HG02943 (cell line): ENCODE measurements at regions not wholly inside any gene's neighbourhood (a gene's known extent, or its start where the extent isn't known, plus 50 kb on each side); places are given as distances from the start of the nearest gene placed in this dataset.
"Not testable (repeated sequence)": the region's sequence is repeated elsewhere in the genome, so short reads cannot be mapped to it uniquely, and the experiment has no call there.

Source experiments
- ATAC-seq: cut with Tn5 transposase; IDR thresholded peaks from one replicate; pipeline ENCODE4 v1.9.1; 2021; ENCODE audit warnings: mild to moderate bottlenecking, low read depth, moderate library complexity; ENCODE audit not compliant: unreplicated experiment

DNA sequence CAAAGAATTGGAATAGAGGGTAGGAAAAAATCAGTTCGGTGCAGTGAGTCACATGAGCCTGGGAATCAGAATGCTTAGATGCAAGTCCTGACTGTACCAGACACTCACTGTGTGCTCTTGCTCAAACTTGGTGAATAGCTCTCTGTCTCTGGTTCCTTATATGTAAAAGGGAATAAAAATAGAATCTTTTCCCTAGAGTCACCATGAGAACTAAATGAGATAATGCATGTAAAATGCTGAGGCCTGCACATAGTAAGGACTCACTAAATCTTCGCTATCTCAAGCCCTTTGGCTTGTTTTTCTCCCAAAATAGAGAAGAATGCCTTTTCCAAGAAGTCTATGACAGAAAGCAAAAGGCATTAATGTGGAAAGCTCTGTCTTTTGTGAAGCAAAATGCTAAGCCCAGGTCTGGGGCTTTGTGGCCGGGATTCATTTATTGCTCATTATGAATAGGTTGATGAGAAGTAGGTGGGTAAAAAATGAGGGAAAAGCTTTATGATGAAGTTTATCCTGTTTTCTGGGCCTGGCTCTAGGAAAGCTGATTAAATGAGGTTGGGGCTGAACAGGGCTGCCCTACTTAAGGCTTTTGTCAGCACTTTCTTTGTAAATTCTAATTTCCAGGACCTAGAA, 483.3 kb downstream of the DMAC1 start:
- no peak for ATAC-seq

GRCh38 chr9:7315746-7316145, 483.8 kb downstream of the DMAC1 start:
- ATAC-seq, result no peak

DNA sequence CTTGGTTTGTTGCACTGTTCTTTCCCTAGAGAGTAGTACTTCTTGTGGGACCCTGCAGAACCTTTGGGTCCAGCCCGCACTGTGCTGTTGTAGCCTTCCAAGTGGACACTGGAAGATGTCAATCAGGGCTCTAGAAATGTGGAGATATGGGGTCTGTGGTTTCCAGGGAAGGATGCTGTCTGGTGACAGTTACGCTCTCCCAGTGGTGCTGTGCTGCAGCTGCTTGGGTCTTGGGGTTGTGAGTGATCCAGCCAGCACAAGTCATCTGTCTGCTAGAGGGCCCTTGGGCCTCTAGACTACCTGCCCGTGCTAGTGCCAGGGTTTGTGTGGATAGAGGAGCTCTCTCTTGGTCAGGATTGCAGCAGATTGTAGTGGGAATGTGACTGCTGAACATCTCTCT, 484.5 kb downstream of the DMAC1 start:
- ATAC-seq, result no peak

GRCh38 chr9:7313389-7313788, 486.2 kb downstream of the DMAC1 start:
- ATAC-seq, result no peak

DNA sequence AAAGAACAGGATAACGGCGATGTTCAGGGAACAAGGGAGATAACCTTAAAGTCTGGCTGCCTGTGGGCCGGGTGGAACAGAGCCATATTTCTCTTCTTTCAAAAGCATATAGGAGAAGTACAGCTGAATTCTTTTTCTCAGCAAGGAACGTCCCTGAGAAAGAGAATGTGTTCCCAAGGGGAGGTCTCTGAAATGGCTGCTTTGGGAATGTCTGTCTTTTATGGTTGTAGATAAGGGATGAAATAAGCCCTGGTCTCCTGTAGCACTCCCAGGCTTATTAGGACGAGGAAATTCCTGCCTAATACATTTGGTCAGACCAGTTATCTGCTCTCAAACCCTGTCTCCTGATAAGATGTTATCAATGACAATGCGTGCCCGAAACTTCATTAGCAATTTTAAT, 490.5 kb downstream of the DMAC1 start:
- ATAC-seq, result not testable (repeated sequence)

GRCh38 chr9:7305677-7306076, 493.9 kb downstream of the DMAC1 start:
- ATAC-seq, result no peak

- no peak for ATAC-seq
Measured at GRCh38 chr9:7304627-7304995, 495.0 kb downstream of the DMAC1 start.

DNA sequence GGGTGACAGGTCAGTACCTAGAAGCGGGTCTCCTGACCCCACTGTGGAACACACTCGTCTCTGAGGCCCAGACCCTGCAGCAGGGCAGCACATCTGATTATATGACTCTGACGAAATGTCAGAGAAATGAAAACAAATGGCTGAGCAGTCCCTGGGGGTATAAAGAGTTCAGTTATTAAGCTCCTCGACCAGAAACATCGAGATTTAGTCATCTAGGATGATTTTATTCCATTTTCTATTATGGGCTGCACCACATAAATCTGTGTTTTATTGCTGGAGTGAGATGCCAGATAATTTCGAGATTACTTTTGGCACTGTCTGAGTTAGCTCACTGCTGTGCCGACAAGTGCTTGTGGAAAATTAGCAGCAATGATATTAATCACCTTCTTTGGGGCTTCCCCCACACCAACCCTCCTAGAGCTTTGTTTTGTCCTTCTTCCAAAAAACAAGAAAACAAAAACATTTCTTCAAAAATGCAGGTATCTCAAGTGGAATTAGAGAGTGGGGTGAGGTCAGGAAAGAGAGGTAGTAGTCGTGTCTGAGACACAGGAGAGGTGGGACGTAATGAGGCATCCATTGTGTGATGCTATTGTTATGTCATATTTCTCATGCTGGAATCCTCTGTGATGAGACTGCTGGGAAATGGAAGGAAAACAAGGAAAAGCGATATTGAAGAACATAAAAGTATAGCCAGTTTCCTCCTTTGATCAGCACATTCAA, 495.5 kb downstream of the DMAC1 start:
- ATAC-seq, result no peak

DNA sequence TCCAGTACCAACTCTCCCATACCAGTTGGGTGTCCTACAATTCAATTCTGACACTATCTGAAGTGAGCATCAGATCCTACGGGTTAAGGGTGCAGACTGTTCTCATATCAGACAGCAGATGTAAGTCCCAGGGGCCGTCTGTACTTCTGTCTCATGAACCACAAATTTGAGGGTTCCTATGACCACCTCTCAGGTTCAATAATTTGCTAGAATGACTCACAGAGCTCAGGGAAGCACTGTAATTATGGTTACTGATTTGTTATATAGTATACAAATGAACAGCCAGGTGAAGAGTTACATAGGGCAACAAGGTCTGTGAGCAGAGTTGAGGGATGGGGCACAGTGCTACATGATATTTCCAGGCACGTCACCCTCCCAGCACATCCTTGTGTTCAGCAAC, 499.1 kb downstream of the DMAC1 start:
- peak; percentile 53 for ATAC-seq

DNA sequence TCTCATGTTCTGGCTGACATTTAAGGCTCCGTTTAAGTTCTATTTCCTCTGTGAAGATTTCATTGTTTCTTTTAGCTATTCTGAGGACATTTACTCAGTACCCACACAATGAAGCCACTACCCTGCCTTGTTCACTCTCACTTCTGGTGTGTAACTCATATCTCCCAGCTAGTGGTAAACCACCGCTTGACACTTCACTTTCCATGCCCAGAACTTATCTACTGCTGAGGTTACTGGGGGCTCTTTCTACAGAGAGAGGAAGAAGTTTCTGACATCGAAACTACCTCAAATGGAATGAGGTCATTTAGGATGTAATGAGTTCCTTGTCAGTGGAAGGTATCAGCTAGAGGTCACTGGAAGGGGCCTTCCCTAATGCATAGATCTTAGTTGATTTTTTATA, 501.5 kb downstream of the DMAC1 start:
- ATAC-seq, result peak; percentile 98

DNA sequence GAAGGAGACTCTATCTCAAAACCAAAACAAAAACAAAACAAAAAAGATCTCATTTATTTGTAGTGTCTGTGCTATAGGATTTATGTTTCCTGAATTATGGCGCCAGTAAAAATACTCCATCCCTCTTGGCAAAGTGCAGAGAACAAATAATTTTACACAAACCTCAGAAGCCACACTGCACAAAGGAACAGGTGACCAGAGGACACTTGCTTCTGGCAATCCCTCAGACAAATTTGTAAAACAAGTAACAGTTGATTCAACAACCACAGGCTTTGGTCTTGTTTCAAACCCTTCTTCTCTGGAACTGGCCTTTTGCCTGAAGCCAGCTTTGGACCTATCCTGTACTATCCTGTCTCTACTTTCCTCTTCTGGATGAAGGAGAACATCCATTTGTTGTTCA, 502.1 kb downstream of the DMAC1 start:
- ATAC-seq, result no peak

- no peak for ATAC-seq
Measured at GRCh38 chr9:7293091-7293490, 506.5 kb downstream of the DMAC1 start.

DNA sequence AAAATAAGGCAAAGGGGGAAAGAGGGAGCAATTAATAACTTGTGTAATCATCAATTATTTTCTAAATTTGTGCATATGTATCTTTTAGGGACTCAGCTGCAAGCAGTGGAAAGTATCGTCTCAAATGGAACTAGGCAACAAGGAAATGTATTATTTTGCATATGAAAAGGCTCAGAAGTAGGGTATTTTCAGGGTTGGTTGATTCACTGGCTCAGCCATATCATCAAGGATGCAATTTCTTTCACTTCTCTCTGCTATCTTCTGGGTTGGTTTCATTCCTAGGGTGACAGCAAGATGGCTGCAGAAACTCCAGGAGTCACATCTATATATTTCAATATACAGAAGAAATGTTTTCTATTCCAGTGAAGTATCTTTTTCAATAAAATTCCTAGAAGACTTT, 509.8 kb downstream of the DMAC1 start:
- ATAC-seq, result no peak

DNA sequence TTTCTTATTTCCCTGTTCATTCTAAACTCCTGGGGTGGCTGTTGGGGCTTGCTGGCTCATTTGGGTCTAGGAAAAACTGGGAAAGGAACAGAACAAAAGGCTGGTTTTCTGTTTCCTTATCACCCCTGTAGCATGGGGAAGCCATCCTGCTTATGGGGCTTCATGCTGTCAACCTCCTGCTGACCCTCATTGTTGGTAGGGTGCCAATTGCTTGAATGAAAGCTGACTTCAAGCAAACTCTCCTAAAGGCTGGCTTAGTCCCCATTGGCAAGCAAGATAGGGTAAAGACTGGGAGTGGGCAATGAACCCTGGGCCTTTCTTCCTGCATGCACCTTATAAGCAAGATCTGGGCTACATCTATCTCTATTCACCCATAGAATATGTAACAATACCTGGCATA, 511.6 kb downstream of the DMAC1 start:
- no peak for ATAC-seq

GRCh38 chr9:7287065-7287464, 512.5 kb downstream of the DMAC1 start:
- ATAC-seq, result no peak

- ATAC-seq, result no peak
Measured at GRCh38 chr9:7286101-7286500, 513.5 kb downstream of the DMAC1 start.

- no peak for ATAC-seq
Measured at GRCh38 chr9:7285199-7285598, 514.4 kb downstream of the DMAC1 start.

DNA sequence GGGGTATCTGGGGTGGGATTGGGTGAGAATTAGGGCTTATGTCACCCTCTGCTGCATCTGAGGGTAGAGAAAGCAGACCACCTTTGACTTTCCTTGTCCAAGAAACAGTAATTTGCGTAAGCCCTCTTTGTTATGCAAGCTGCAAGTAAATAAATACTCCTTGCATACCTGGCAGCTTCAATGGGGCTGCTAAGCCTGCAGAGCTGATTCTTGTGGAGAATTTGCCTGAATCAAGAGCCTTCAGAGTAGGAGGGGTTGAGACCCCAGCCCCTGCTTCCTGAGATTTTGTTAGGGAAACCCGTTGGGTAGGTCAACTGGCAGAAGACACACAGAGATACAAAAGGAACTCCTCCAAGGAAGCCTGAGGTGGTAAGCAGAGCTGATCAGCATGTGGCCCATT, 515.1 kb downstream of the DMAC1 start:
- no peak for ATAC-seq

- no peak for ATAC-seq
Measured at GRCh38 chr9:7284117-7284516, 515.5 kb downstream of the DMAC1 start.

DNA sequence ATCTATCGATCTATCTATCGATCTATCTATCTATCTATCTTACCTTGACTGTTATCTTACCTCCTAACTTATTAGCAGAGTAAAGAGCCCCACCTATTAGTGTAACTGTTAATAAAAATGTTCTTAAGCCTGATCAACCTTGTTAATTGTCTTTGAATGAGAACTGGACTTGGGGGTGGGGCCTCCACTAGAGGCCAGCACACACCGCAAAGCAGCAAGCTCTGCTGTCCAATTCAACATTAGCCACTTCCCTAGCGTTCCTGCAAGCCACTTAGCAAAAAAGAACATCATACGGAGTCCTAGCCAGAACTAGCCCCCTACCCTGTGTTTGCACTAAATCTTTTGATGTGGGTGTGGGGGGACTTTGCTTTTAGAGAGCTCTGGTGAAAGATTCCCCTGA, 515.8 kb downstream of the KDM4C start:
- ATAC-seq, result no peak

DNA sequence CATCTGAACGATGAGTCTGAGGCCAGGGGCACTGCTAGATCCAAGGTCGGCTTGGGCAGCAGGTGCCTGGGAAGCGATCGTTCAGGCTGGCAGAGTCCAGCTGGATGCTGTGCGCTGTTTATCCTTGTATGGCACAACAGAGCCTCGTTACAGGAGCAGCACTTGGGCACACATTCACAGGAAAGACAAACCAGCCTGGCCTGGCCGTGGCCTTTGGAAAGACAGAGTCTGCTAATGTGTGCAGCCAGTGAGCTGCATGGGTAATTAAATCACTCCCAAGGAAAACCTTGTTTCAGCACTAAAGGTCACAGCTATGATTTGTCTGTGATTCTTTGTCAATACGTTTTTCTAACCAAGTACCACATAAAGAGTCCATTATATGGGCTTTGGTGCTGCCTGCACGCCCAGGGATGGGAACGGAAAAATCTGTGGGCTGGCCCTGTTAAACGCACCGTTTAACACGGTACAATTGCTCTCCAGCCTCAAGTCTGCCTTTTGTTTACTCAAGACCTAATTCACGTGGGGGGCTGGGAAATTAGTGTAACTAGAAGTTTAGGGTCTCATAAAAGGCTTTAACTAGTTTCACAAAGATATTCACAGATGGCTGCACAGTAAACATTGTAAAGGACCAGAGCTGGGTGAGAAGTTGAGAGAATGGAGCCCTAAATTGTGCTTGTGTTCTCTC, 509.3 kb downstream of the KDM4C start:
- ATAC-seq, result no peak

DNA sequence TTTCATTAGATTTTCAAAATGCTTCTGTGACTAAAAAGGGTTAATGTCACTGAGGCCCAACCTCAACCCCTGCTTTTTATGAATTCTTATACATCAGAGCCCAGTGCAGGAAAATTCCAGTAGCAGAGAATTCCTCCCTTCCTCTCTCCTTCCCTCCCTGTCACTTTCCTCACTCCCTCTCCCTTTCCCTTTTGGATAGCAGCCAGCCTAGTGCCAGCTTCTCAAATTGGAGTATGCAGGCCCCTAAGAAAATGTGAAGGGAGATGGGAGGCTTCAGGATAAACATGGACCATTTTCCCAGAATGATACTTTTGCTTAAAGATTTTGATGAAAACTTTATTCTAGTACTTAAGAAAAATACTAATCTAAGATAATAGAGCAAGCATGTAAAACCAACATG, 507.4 kb downstream of the KDM4C start:
- ATAC-seq, result no peak
